GM21737 (cell line): ENCODE measurements at regions not wholly inside any gene's neighbourhood (a gene's known extent, or its start where the extent isn't known, plus 50 kb on each side); places are given as distances from the start of the nearest gene placed in this dataset.

Experiments used
- ATAC-seq: cut with Tn5 transposase; IDR thresholded peaks from one replicate; pipeline ENCODE4 v1.9.1; 2021; ENCODE audit warnings: mild to moderate bottlenecking, moderate library complexity; ENCODE audit not compliant: unreplicated experiment

DNA sequence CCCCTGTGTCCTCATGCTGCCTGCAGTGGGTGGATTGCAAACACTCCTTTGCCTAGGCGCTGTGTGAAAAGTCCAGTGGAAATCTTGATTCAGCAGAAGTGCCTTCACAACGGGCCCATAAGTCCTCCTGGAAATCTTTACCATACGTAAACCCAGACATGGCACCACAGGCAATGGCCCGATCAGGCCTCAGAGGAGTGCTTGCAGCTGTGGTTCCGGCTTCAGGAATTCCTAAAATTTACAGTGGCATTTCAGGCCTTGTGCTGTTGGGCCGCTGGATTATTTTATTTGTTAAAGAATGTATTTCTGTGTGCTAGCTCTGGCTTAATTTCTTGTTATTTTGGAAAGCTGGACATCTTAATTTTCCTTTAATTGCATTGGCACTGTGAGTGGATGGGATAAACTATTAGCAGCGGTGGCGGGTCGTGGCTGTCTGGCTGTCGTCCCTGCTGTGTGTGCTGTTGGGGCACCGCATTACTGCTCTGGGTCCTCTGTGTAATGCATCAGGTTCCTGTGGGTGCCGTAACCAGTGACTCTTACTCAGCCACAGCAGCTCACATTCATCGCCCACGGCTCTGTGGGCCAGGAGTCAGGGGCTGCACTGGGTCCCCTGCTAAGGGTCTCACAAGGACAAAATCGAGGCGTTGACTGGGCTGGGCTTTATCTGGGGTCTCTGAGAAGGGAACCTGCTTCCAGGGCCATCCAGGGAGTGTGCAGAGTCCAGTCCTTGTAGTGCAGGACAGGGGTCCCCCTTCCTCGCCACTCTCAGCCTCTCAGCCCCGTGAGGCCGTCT is 73.1 kb downstream of the RTP5 start:
- ATAC-seq: no peak

DNA sequence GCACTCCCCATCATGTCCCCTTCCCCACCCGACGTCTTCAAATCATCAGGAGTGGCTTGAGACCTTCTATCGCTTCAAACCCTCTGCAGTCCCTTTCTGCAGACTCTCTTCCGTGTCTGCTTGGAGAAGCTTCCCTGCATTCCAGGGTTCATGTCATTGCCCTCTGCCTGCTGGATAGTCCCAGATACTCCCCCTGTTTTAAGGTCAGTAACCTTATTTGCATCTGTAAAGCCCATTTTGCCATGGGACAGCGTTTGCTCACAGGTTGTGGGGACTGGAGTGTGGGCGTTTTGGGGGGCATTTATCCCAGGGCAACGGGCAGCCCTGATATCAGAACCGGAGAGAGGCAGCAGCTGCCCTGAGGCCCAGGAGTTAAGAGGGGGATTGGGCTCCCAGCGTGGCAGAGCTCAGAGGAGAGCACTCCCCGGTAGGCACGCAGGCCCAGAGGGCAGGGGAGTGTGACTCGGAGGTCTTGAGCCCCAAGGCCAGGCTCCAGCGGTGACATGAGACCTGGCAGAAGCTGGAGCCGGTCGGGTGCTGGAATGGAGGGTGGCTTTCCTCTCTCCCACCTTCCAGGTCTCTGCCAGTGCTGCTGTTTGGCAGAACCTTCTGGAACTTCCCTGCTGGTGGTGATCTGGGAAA is 73.8 kb downstream of the RTP5 start:
- no peak for ATAC-seq

DNA sequence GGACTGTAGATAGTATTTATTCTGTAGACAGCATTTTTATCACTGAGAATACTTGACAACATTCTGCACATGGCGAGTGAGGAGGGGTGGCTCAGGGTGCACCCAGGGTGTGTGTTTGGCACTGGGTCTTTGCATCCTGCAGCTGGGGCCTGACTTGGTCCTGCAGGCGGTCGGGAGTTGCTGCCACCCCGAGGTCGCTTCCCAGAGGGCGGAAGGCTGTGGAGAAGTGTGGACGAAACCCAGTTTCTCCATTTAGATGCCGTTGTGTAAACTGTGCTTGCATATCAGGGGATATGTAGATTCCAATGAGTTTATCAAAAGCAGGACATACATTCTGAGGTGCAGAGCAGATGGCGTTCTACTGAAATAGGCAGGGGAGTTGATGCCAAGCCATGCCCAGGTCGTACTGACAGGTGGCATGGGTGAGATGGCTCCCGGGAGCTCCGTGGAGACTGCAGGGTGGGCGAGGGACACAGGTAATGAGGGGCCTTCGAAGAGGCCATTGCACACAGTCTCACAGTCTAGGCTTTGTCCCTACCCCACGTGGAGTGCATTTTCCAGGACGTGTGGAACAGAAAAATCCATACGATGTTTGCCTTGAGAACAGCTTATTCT is 74.5 kb downstream of the RTP5 start:
- ATAC-seq: no peak

- no peak for ATAC-seq
These were observed 75.3 kb downstream of the RTP5 start for GRCh38 chr2:241944821-241945220.

GRCh38 chr2:241945311-241945710 is 75.8 kb downstream of the RTP5 start:
- no peak for ATAC-seq

DNA sequence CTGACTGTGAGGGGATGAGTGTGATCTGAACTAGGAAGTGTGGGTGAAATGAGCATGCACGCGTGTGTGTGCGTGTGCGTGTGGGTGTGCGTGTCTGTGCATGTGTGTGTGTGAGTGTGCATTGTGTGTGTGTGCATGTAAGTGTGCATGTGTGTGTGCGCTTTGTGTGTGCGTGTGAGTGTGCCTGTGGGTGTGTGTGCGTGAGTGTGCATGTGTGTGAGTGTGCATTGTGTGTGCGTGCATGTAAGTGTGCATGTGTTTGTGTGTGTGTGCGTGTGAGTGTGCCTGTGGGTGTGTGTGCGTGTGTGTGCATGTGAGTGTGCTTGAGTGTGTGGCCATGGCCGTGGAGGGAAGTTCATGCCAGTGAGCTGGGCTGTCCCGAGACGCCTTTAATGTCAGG is 76.3 kb downstream of the RTP5 start:
- ATAC-seq: no peak

DNA sequence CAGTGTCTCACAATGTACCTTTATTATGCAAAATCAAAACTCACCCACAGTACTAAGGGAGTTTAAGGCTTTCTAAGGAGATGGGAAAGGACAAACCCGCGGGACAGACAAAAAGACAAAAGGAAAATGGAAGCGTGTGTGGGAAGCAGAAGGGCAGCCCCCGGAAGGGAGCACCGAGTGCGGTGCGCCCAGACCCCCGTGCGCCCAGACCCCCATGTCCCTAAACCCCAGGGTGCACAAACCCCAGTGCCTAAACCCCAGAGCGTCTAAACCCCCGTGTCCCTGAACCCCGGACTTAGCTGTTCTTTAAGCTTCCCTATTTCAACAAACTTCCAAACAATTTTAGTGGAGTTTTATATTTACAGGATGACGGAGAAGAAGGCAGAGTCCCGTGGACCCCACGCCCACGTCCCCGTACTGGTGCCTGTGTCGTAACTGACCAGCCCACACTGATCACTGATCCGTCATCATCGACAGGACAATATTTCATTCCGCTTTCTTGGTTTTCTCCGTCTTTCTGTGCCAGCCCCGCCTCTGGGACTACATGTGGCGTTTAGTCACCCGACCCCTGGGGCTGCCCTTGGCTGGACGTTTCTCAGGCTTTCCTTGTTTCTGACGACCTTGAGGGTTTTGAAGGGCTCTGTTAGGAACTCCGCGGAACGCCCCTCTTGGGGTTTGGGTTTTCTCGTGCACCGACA is 76.9 kb downstream of the RTP5 start:
- ATAC-seq: no peak

GRCh38 chr2:241947004-241947350 is 77.4 kb downstream of the RTP5 start:
- no peak for ATAC-seq

DNA sequence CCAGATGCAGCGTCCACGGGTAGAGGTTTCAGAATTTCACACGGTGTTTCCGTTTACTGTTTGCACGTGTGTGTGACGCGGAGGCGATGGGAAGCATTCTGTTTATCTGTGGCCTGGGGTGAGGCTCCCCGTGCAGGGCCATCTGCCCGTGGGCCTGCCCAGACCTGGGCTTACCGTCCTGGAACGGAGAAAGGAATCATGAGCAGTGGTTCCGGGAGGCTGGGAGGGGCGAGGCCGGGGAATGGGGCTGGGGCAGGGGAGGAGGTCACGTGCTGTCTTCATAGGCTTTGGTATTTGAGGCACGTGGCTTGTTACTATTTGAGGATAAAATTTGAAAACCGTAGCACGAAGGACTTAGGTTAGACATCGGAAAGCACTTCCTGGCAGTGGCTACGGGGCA is 77.9 kb downstream of the RTP5 start:
- ATAC-seq: no peak

DNA sequence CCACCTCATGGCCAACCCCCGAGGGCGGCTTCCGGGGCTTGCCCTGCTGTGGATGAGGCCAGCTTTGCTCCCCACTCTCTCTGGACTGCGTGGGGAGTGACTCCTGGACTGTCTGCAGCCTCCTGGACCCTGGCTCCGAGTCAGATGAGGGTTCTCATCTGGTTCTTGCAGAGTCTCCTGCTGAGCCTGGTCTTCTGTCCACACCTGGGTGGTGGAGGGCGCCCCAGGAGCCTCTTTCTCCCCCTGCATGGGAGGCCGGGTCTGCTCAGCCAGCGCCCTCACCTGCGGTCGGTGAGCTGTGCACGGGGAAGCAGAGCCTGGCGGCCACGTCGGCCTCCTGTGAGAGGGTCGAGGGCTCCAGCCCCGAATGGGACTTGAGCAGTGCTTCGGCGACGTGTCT is 78.3 kb downstream of the RTP5 start:
- ATAC-seq: no peak

- no peak for ATAC-seq
These were observed 78.9 kb downstream of the RTP5 start for GRCh38 chr2:241948299-241948897.

GRCh38 chr2:241948901-241949735 is 79.6 kb downstream of the RTP5 start:
- no peak for ATAC-seq

DNA sequence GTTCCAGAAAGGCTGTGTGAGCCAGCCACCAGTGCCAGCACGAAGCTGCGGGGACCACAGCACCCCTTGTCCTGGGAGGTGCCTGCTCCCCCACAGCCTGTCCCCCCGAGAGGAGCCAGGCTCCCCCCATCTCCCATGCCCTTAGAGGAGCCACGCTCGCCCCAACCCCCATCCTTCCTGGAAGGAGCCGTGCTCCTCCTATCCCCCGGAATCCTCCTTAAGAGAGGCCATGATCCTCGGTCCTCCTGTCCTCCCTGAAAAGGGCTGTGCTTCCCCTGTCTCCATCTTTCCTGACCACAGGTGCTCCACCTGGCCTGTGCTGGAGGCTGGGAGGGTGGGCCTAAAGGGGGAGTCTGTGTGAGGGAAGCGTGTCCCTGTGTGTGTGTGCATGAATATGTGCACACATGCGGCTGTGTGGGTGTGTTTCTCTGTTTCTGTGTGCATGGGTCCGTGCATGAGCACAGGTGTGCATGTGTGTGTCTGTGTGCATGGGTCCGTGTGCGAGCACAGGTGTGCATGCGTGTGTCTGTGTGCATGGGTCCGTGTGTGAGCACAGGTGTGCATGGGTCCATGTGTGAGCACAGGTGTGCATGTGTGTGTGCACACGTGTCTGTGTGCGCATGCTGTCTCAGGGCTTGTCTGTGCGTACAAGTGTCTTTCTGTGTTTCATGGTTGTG is 80.3 kb downstream of the RTP5 start:
- ATAC-seq: no peak

DNA sequence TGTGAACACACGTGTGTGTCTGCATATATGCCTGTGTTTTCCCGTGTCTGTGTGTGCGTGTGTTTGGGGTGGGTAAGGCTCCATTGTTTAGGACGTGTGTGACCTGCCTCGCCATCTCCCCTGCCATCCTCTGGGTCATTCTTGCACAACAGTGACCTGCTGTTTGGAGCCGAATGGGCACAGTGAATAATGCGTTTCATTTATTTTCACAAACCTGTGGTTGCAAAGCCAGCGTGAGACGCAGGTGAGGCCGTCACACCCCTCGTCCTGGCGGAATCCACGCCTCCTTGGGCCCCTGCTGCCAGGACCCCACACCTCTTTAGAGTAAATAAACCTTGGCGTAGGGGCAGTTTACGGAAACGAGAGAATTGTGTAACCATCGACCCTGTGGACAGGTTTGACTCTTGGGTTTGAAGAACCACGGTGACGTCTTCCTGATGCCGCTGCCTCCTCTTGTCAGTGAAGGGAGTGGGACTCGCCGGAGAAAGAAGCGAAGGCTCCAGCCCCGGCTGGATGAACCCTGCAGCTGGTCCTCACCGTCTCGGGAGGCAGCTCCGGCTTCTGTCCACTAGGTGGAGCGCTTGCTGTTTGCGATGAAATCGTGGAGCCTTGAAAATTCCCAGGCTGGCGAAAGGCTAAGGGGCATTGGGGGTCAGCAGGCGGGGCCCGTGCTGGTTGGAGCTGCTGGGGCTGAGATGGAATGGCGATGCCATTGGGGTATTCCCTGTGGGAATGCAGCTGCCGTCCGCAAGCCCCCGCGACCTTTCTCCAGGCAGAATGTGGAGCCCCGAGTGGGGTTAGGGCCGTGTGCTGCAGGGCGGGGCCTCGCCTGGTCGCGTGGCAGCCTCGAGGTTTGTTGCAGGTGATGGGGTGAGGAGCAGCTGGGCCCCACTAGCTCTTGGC is 81.1 kb downstream of the RTP5 start:
- ATAC-seq: no peak

GRCh38 chr2:241951316-241951700 is 81.8 kb downstream of the RTP5 start:
- no peak for ATAC-seq

DNA sequence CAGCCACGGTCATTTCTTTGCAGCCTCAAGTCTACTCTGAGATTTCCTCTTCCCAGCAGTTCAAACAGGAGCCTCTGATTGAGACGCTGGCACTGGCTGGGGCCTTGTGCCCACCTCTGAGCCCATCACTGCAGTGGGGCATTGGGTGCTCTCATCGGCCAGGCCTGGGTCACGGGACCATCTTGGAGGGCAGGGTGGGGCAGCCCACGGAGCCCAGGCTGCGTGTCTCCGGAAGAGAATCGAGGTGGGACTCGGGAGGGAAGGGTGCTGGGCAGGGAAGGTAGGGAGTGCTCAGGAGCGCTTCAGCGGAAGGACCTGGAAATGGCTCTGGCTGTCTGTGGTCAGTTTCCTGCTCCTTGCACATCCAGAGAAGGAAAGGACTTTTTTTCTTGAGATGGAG is 82.4 kb downstream of the RTP5 start:
- no peak for ATAC-seq

DNA sequence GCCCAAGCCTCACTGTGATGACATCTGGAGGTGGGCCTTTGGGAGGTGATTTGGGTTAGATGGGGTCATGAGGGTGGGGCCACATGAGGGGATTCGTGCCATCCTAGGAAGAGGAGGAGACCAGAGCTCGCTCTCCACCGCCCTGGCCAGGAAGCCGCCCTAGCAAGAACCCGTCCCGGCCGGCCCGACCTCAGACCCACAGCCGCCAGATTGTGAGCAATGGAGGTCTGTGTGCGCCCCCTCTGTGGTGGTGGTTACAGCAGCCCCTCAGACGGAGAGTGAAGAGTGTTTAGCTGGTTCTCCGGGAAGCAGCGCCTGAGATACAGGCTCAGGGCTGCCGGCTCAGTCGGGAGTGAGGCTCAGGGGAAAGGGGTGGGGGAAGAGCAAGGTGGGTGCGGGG is 83.3 kb downstream of the RTP5 start:
- ATAC-seq: no peak

DNA sequence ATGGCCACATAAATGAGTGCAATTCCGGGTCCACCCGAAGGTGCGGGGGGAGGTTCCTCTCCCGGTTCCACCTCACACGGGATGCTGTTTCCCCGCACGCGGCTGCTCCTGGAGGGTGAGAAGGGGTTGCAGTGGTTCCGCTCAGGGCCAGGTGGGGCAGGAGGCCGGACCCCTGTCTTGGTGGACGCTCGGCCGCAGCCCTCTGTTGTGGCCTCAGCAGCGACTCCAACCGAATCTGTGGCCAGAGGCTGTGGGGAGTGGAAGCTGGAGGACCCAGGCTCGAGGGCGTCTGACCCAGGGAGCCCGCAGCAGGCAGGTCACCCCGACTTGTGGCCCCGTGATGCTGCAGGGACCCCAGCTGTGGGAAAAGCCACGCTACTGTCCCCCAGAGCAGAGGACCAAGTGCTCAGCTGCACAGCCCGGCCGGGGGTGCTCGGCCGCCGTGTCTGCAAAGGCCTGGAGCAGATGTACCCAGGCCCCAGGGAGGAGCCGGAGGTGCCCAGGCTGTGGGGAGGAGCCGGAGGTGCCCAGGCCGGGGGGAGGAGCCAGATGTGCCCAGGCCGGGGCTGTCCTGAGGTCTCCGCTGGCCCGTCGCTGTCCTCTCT is 83.9 kb downstream of the RTP5 start:
- ATAC-seq: no peak
